NCI-H1417 treated with DMSO at 0.1 percent for 48 hours (cell line): ENCODE measurements at regions not wholly inside any gene's neighbourhood (a gene's known extent, or its start where the extent isn't known, plus 50 kb on each side); places are given as distances from the start of the nearest gene placed in this dataset.

ENCODE experiments used
- DNase-seq: peaks from one replicate; lab custom pipeline; 2025; lab: John Stamatoyannopoulos, UW

DNA sequence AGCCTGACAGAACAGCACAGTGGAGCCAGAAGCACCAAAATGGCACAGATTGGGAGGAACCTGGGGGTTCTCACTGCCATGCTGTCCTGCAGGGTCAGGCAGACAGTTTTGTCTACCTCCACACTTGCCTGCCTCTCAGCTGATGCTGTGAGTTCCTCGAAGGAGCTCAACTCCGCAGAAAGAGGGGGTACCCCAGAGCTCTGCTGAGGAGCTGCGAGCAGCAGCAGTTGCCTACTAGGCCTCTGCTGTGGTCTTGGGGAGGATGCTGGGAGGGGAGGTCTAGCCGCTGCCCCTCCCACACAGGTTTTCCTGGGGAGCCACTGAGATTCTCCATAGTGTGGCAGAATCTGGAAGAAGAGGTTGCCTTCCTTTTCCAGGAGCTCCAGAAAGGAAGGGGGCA, 192.5 kb downstream of the FOXD2 start:
- no peak for DNase-seq

DNA sequence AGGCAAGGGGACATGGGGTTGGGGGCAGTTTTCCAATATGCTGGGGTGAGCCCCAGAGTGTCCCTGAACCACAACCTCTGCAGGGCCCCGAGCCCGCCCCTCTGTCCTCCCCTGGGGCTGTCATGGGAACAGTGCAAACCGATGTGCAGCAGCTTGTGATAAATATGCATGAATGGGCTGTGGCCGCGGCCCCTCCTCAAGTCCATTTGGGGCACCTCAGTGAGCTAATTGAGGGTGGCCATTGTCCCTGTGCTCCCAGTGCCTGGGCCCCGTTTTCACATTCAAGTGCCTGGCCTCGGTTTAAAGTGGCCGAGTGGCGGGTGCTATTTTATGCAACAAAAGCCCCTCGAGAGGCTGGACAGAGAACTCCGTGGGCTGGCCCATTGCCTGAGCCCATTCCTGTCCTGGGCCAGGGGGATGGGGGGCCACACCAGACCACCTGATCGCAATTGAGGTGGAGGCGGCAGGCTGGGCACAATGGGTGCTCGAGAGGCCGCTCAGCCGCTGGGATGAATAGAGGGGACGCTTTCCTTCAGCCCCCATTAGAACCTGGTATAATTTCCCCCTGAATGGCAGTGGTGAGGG, 193.7 kb downstream of the FOXD2 start:
- no peak for DNase-seq

DNA sequence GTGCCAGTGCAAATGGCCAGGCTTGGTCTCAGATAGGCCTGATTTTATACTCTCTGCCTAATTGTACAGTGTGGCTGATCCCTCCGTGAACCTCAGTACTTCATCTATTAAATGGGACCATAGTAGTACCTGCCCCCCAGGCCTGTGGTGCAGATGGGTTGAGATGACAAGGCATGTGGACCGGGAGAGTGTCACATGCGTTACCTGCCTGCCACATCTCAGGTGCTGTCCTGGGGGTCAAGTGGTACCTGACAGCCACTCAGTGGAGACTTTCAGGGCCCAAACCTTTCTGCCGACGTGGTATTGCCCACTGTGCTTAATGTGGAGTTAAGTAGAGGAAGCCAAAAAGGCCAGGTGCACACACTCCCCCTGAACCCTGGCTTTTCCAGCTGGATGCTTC, 197.3 kb downstream of the FOXD2 start:
- no peak for DNase-seq

DNA sequence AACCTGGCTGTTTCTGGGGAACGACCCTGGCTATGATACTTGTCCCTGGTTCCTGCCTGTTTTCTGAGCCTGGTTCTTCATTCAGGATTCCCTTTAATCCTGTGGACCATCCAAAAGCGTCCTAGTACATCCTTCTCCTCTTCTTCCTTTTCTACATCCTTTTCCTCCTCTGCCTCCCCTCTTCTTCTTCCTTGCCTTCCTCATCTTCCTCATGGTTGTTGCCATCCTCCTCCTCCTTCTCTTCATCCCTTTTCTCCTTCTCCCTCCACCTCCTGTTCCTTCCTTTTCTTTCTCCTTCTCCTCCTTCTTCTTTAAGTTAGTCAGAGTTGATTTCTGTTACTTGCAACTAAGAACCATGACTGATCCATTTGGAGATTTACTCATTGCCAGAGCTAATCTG, 197.8 kb downstream of the FOXD2 start:
- no peak for DNase-seq

DNA sequence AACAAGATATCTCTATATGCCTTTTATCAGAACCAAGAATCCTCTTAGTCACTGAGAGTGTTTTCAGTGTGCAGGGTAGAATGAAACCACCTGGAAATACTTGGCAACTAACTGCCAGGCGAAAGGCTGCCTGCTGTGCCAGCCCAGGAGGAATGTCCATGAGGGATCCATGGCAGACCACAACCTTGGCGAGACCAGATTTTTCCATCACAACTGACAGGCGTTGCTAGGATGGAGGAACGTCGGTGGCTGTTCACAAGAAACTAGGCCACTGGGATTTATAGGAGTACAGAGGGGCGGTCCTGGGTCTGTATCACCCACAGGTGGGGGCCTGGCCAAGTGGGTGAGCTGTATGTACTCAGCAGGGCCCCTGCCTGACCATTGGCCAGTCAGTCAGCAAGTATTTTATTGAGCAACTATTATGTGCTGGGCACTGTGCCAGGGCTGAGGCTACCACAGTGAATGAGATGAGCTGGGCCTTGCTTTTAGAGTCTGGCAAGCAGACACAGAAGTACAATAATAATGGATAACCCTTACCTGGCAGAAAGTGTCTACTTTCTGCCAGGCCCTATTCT, 199.4 kb downstream of the FOXD2 start:
- no peak for DNase-seq

DNA sequence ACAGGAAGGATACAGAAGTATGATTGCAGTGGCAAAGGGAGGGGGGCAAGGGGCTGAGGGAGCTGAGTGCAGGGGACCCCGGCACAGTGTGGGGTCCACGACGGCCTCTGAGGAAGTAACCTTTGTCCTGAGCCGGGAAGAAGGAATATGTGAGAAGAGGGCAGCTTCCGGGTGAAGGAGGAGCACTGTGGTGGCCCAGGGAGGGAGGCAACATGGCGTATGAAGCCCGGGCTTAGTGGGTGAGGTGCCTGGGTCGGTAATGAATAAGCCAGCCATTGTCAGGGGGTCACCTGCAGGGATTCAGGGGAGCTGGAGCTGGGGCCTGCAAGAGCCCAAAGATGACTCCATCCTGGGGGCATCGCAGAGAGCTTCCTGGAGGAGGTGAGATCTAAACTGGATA, 200.4 kb downstream of the FOXD2 start:
- no peak for DNase-seq

DNA sequence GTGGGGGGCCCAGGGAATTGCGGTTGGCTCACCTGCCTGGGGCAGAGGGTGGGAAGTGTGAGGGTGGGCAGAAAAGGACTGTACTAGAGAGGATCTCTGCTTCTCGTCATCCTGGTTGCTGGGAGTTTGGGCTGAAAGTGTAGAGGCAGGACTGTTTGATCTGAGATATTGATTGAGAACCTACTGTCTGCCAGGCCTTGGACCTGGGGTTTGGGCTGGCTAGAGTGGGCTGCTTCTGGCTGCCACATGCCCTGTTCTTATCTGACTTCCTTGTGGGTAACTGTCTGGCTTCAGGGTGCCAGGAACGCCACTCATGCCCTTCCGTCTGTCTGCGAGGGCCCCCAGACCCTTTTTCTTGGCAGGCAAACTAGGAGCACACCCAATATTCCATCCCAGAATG, 200.9 kb downstream of the FOXD2 start:
- no peak for DNase-seq

DNA sequence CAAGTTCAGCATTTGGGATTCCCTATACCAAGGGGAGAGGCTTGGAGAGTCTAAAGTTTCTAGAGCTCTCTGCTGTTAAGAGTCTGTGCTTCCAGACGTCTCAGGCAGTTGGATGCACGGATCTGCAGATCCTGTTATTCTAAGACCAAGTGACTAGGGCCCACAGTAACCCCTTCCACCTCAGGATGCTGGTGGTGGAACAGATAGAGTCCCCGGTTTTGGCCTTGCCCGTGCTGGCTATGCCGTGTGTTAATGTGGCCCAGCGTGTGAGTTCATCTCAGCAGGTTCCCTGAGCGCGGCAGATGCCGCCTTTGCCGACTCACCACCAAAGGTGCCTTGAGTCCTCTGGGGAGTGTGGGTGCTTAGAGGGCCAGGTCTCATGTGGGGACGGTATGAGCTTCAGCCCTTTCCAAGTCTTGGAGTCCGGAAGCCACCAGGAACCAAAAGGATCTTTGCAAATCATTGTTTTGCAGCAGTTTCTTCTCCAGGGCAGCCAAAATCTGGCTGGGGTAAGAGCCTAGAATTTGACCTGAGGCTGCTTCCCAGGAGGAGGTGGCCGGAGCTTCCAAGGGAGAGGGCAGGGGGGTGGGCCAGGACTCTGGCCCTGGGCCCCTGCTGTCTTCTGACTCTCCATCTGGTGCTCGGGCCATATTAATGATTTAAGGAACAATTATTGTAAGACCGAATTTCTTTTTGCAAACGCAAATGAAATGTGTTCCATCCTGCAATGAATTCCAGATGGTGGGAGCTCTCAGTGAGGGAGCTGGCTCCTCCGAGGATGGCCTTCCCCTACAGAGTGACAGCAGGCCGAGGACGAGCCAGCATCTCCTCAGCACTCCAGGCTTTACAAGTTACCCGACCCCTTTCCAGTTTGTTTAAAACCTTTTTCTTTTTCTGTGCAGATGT, 205.7 kb downstream of the FOXD2 start:
- no peak for DNase-seq

DNA sequence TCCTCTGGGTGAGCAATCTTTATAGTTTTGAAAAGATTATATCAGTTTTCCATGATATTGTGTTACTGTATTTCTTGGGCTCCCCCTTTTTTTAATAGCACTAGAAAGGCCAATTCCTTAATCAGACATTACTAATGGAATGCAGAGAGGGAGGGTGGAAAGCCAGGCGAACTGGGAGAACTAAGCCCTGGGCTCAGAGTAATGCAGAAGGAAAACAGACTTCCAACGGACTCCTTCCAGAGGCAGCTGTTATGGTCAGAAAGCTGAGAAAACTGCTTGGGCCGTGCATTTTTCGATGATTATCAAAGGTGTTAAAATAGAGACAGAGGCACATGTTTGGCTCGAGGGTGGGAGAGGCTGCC, 206.3 kb downstream of the FOXD2 start:
- no peak for DNase-seq

DNA sequence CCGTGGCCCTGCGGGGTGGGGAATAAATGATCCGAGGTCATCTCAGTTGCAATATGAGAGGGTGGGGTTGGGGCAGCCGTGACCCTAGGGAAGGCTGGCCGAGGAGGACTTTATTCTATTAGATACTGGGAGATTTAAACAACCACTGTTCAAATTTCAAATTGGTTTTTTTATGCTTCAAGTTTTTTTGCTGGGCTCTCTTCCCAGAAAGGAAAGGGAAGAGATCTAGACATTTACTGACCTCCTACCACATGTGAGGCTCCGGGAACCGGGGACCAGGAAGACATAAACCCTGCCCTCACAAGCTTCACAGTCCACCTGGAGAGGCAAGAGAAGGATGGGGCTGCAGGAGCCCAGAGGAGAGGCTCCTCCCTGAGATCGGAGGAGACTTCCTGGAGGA, 207.3 kb downstream of the FOXD2 start:
- DNase-seq: no peak

DNA sequence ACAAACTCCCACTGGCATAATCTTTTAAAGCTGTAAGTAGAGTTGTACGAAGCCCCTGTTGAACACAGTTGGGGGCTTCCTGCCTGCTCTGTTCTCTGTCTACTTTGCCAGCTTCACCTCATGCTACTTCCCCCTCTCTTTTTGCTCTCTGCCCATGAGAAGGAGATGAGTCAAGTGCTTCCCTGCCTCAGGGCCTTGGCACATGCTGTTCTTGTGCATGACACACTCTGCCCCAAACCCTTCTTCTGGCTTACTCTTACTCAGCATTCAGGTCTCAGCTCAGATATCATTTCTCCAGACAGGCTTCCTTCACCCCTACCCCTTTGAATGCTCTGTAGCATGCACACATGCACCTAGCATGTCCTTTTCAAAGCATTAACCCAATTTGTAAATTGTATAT, 208.8 kb downstream of the FOXD2 start:
- no peak for DNase-seq

DNA sequence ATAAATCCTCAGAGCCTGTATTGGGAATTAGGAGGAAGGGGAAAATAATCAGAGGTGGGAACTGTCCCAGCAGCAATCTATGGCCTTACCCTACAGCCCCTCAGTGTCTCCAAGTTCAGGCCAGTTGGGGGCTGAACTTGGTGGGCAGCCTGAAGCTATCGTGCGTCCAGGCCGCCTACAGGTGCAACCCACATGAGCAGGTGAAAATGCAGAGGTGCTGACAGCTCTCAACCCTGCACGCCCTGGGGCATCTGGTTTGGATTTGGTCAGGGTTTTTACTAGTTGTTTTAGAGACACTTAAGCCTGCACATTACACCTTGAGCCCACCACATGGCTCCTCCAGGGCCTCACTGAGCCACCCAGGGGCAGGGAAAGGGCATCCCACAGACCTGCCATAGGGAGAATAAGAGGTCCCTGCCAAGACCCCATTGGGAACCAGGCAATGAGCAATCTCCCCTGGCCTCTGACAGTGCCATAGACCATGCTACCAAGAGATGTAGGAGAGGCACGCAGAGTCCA, 209.5 kb downstream of the FOXD2 start:
- no peak for DNase-seq

DNA sequence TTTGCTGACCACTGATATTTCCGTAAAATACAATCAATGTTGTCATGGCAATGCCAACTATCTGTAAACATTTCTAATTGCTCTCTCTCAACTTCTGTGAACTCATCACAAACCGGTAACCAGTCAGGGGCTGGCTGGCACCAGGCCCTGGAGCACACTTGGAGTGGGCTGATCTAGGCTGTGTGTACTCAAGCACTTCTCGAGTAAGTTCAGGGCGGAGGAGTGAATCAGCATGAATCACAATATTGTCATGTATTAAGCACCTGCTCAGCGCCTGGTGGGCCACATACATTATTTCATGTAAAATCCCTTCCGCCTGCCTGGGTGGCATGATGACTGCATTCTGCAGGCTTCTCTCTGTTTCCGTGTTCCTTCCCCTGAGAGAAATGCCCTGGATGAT, 212.4 kb downstream of the FOXD2 start:
- DNase-seq: peak; percentile 52

DNA sequence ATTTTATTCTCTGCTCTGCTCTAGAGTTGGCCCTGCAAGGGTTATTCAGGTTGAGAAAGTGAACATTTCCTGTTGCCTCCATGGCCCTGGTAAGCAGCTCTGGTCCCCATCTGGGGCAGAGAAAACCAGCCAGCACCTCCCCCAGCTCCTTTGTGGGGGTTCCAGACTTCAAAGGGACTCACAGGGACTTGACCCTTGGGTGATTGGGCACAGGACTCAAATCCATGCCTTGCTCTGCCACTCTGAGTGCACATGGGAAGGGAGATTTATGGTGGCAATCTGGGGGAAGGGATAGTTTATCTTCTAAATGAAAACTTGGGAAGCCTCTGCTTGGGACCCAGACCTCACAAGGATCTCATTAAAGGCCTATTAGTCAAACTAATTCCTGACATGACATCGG, 212.8 kb downstream of the FOXD2 start:
- DNase-seq: no peak

DNA sequence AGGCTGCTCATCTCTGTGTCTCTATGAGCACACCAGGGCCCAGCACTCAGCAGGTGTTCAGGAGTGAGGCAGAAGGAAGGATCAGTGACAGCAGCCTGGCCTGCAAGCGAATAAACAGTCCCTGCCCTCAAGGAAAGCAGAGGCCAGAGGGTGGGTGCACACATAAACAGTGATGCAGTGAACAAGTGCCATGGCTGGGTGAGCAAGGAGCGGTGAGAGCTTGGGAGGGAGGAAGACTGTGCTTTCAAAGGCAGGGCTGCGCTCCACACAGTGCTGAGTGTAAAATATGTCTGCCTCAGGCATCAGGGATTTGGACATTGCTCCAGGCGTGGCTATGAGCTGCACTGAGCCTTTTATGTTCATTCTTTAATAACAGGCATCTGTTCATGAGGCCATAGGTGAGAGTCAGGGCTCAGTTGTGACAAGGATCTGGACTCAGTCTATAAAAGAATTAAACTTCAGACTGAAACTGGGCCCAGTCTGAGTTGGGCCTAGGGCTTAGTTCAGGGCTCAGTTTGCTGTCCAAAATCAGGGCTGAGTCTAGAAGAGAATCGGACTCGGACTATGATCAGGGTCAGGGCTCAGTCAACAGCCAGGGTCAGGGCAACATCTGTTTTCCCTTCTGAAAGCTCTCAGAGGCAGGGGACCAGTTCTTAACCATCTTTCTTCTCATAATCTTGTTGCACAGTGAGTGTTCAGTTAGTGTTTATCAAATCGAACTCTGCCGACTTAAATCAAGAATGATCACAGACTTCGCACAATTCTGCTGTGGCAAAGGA, 213.7 kb downstream of the FOXD2 start:
- no peak for DNase-seq

DNA sequence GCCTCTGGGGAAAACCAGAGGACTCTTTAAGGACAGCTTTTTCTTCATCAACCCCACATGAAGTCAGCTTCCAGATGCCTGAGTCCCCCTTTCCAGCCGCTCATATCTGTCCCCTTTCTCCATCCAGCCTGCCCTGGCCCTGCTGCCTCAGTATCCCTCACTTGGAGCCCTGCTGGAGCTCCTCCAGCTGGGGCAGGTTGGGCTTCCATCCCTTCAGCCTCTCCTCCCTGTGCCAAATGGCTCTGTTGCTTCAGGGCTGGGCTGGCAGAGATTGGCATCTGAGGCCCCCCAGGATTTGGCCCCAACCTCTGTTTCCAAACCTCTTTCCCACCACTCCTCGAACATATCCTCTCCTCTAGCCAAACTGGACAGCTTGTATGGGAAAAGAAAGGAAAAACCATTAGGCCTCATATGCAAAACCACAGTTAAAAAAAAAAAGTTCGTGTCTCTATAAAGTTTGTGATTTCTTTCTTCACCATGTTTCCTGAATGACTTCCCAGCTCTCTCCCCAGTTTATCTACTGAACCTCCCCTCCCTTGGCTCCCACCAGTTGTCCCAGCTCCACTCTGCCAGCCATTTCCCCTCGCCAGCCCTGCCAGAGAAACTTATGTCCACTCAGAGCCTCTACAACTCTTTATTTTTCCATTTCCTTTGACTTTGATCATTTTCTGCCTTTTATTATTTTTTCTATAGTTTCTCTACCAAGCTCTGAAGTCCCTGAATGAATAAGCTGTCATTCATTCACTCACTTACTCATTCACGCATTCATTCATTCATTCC, 217.9 kb downstream of the FOXD2 start:
- DNase-seq: no peak

DNA sequence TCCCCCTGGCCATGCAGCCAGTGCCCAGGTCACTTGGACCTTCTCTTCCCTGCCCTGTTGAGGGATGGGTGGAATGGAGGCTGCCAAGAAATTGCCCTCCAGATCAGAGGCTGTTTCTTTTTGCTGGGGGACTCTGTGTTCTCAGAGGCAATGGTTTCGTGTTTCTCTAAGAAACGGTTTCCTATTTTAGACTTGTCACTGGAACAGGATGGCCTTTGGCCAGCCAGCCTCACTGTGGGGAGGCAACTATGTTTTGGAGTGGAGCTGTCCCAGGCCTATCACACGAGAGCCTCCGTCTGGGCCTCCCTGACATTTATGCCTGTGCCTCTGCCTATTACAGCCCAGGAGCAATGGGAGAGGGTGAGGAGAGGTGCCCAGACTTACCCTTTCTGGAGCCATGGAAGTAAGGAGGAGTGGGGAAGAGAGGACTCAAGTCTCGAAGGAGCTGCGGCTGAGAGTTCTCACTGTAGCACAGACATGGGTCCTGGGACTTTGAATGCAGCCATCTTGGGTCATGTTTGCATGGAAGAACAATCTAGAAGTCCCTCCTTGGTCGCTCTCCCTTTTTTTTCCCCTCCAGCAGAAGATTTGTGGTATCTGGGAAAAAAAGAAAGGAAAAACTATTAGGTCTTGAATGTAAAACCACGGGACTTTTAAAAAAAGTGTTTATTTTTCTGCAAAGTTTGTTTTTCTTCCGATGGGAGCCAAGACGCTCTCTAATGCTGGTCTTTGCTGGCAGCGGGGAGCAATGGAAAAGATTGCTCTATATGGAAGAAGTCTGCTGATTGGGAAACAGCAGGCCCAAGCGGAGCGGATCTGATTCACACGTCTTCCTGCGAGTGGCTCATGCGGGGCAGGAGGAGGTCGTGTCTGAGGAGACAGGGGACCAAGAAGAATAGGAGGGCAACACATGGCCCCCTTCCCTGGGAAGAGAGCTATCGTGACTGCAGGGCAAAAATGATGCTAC, 219.2 kb downstream of the FOXD2 start:
- DNase-seq: no peak

DNA sequence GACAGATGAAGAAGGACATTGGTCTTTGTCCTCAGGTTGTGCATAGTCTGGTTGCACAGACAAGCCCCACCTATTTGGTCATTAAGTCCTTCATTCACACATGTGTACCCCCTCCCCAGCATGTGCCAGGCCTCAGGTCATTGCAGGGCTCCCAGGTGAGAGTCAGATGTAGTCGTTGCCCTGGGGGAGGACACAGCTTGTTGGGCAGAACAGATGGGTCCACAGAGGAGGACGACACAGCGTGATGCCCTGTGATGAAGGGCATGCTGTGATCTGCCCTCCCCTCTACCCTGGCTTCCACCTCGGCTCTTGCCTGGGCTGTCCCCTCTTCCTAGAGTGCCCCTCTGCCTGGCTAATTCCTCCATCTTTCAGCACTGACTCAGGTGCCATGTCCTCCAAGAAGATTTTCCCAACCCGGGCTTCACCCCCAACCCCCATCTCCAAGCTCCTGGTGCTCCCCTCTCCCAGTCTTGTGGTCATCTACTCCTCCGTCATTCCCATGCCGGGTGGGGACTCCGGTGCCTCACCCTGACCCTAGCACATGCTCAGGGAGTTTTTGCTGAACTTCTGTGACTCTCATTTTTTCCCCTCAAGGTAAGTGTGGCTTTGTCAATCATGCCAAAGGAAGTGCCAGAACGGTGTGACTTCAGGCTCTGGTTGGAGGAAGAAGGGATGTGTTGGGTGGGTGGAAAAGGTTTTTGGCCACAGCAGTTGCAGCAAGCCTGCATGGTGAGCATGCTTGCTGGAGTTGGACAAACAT, 220.5 kb downstream of the FOXD2 start:
- DNase-seq: no peak

DNA sequence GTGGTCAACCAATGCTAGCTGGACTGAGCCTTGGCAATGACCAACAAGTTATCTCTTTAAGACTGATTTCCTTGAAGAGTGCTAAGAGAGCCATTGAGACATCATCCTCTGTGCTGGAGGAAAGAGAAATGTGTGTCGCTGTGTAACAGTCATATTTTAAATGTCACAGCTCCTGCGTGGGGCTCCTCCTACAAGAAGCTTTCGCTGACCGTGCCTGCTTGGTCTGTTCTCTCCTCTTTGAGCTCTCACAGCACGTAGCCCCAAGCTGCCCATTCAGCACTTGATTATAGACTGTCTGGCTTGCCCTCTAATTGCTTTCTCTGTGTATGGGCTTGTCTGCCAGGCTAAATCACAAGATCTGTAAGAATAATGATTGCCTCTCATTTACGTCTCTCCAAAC, 221.3 kb downstream of the FOXD2 start:
- peak; percentile 87 for DNase-seq

DNA sequence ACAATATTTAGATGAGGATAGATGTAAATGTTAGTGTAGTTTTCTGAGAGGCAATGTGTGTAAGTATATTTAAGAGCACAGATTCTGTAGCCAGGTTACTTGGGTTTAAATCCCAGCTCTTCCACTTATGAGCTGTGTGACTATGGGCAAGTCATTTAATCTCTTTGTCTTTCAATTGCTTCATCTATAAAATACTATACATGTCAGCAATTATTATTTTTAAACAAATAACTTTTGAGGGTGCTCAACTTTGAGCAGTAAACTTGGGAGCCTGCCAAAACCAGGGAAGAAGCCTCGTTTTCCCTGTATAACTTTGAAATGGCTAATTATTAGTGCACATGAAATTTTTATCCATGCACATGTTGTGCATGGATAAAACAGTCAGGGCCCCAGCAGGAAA, 222.8 kb downstream of the FOXD2 start:
- no peak for DNase-seq
